Endodermal cell (in vitro differentiated cells): ENCODE measurements at regions not wholly inside any gene's neighbourhood (a gene's known extent, or its start where the extent isn't known, plus 50 kb on each side); places are given as distances from the start of the nearest gene placed in this dataset.

Experiments
- DNase-seq: peaks from one replicate; pipeline ENCODE4 v3.0.0-alpha.2; 2017
- H3K27ac ChIP-seq: 2 replicates; pipeline ENCODE4 v1.5.1; 2013; ENCODE audit warnings: mild to moderate bottlenecking, low read depth, low read length, moderate library complexity
- H3K27me3 ChIP-seq: 2 replicates; pipeline ENCODE4 v1.6.1; 2013; ENCODE audit warnings: mild to moderate bottlenecking, low read length, moderate library complexity; ENCODE audit not compliant: insufficient read depth, control insufficient read depth, poor library complexity, severe bottlenecking
- H3K36me3 ChIP-seq: 2 replicates; pipeline ENCODE4 v1.7.0; 2013; ENCODE audit warnings: mild to moderate bottlenecking, low read length, moderate library complexity; ENCODE audit not compliant: control insufficient read depth, insufficient read depth
- H3K4me1 ChIP-seq: one replicate; pipeline ENCODE4 v1.7.0; 2013; ENCODE audit warnings: low read length; ENCODE audit not compliant: control insufficient read depth, insufficient read depth
- H3K4me3 ChIP-seq: 2 replicates; pipeline ENCODE4 v1.5.1; 2013; ENCODE audit warnings: mild to moderate bottlenecking, low read length, moderate library complexity
- H3K9ac ChIP-seq: 2 replicates; pipeline ENCODE4 v1.6.1; 2013; ENCODE audit warnings: mild to moderate bottlenecking, low read length, moderate library complexity; ENCODE audit not compliant: poor library complexity, severe bottlenecking; ENCODE audit errors: extremely low read depth
- H3K9me3 ChIP-seq: 2 replicates; pipeline ENCODE4 v1.6.1; 2013; ENCODE audit warnings: mild to moderate bottlenecking, low read length, moderate library complexity; ENCODE audit not compliant: control insufficient read depth
- H3K27ac Mint-ChIP-seq: 2 replicates; pipeline ENCODE4 v1.8.0; 2020; ENCODE audit warnings: mixed read lengths
- H3K27me3 Mint-ChIP-seq: 2 replicates; pipeline ENCODE4 v1.8.0; 2021; ENCODE audit warnings: mild to moderate bottlenecking, mixed read lengths; ENCODE audit not compliant: insufficient read depth
- H3K36me3 Mint-ChIP-seq: 2 replicates; pipeline ENCODE4 v1.8.0; 2020; ENCODE audit warnings: low read depth, mixed read lengths
- H3K4me1 Mint-ChIP-seq: 2 replicates; pipeline ENCODE4 v1.8.0; 2020; ENCODE audit warnings: mixed read lengths
- H3K4me3 Mint-ChIP-seq: 2 replicates; pipeline ENCODE4 v1.8.0; 2020; ENCODE audit warnings: mild to moderate bottlenecking, moderate library complexity, mixed read lengths
- H3K9me3 Mint-ChIP-seq: 2 replicates; pipeline ENCODE4 v1.8.0; 2020; ENCODE audit warnings: mild to moderate bottlenecking, mixed read lengths
- WGBS, 2 experiments: methylation state at CpG; one replicate each; pipeline versions ENCODE4 v1.1.5 to v1.1.7; 2013; ENCODE audit warnings: missing lambda C conversion rate in 2 of 2, mixed read lengths in 1 of 2; ENCODE audit not compliant: insufficient coverage in 1 of 2, insufficient read length in 1 of 2; 5-methylcytosine and 5-hydroxymethylcytosine counted together
- TF ChIP-seq, protein P1 (sequence below): fragments of 200-600 bp; sonication (generic); conservative IDR thresholded peaks from 2 replicates; pipeline ENCODE4 v1.5.0; 2021; ENCODE audit warnings: antibody characterized with exemption, mild to moderate bottlenecking

DNA sequence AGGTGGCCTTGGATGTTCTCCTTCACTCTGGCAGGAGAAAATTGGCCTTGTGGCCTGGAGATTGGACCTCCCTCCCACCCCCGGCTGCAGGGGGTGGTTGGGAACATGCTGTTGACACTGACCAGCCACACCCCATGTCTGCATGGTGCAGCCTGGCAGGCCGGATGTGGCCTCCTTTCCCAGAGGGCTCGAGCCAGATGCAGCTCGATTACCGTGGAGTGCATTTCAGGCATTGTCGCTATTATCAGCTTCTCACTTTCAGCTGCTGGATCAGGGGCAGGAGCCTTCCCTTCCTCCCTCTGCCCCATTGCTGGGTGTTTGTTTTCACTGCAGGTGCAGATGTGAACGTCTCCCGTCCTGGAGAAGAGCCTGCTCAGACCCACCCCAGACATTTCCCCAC, 211.0 kb upstream of the SIX2 start:
- Mint-ChIP-seq H3K4me3 (no peak overlapping the region), H3K27me3 (no peaks in the 10 kb centered on the region), H3K9me3 (no peaks in the 10 kb centered on the region), H3K27ac (no peak overlapping the region), H3K36me3 (no peaks in the 10 kb centered on the region), H3K4me1 (peaks cover 43% of the 10 kb centered on the region)
- H3K27ac ChIP-seq, result no peak overlapping the region
- peaks cover 13% of the 10 kb centered on the region for H3K4me1 ChIP-seq
- no peak overlapping the region for H3K4me3 ChIP-seq
- H3K27me3 ChIP-seq, result no peaks in the 10 kb centered on the region
- H3K36me3 ChIP-seq, result no peaks in the 10 kb centered on the region
- H3K9ac ChIP-seq, result no peak overlapping the region
- no peaks in the 10 kb centered on the region for H3K9me3 ChIP-seq
- TF ChIP-seq, protein P1, sequence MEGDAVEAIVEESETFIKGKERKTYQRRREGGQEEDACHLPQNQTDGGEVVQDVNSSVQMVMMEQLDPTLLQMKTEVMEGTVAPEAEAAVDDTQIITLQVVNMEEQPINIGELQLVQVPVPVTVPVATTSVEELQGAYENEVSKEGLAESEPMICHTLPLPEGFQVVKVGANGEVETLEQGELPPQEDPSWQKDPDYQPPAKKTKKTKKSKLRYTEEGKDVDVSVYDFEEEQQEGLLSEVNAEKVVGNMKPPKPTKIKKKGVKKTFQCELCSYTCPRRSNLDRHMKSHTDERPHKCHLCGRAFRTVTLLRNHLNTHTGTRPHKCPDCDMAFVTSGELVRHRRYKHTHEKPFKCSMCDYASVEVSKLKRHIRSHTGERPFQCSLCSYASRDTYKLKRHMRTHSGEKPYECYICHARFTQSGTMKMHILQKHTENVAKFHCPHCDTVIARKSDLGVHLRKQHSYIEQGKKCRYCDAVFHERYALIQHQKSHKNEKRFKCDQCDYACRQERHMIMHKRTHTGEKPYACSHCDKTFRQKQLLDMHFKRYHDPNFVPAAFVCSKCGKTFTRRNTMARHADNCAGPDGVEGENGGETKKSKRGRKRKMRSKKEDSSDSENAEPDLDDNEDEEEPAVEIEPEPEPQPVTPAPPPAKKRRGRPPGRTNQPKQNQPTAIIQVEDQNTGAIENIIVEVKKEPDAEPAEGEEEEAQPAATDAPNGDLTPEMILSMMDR, result no peak
- WGBS, 2 experiments, result 69 to 85% methylated on average over 6 to 8 of the region's 8 CpGs
- peak; percentile 52 for DNase-seq

DNA sequence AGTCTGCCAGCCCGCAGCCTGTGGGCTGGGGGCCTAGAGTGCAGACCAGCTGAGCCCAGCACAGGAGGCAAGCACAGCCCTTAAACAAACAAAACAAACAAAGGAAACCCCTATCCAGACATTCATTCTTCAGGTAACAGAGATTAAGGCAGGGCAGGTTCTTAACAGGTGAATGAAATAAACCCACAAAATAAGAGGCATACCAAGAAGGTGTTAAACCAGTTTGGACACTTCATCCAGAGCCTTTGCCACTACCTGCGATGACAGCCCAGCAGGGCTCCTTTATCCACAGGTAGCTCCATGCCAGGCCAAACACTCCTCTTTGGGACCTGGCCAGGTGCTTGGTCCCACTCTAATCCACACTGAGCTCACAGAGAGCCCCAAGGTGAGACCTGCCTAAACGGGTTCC, 209.7 kb upstream of the SIX2 start:
- H3K9ac ChIP-seq, result no peak overlapping the region
- H3K9me3 Mint-ChIP-seq, result no peaks in the 10 kb centered on the region
- no peak overlapping the region for H3K27ac Mint-ChIP-seq
- H3K36me3 Mint-ChIP-seq, result no peaks in the 10 kb centered on the region
- peak; percentile 59 for DNase-seq
- no peaks in the 10 kb centered on the region for H3K9me3 ChIP-seq
- H3K4me3 Mint-ChIP-seq, result no peak overlapping the region
- H3K36me3 ChIP-seq, result no peaks in the 10 kb centered on the region
- peaks cover 34% of the 10 kb centered on the region for H3K4me1 Mint-ChIP-seq
- TF ChIP-seq, protein P1, result no peak
- whole genome bisulfite sequencing, 2 experiments, result 55 to 80% methylated on average over 1 to 3 of the region's 3 CpGs
- peaks cover 13% of the 10 kb centered on the region for H3K4me1 ChIP-seq
- H3K27me3 Mint-ChIP-seq, result no peaks in the 10 kb centered on the region
- no peaks in the 10 kb centered on the region for H3K27me3 ChIP-seq
- no peak overlapping the region for H3K27ac ChIP-seq
- no peak overlapping the region for H3K4me3 ChIP-seq

DNA sequence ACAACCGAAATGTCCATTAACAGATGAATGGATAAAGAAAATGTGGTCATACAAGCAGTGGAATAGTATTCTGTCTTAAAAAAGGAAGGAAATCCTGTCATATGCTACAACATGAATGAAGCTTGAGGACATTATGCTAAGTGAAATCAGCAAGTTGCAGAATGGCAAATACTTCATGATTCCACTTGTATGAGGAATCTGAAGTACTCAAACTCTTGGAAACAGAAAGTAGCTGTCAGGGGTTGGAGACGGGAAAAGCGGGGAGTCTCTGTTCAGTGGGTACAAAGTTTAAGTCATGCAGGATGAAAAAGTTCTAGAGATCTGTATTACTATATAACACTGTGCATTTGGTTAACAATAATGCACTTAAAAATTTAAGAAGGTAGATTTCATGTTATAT, 209.0 kb upstream of the SIX2 start:
- WGBS, 2 experiments, result 94 to 100% methylated on average over 1 to 3 of the region's 3 CpGs
- Histone ChIP-seq H3K4me1 (peaks cover 13% of the 10 kb centered on the region), H3K36me3 (no peaks in the 10 kb centered on the region), H3K27ac (no peak overlapping the region), H3K9me3 (no peaks in the 10 kb centered on the region), H3K9ac (no peak overlapping the region), H3K27me3 (no peaks in the 10 kb centered on the region), H3K4me3 (no peak overlapping the region)
- TF ChIP-seq, protein P1, result no peak
- Mint-ChIP-seq H3K4me3 (no peak overlapping the region), H3K27me3 (no peaks in the 10 kb centered on the region), H3K4me1 (peaks cover 28% of the 10 kb centered on the region), H3K9me3 (no peaks in the 10 kb centered on the region), H3K36me3 (no peaks in the 10 kb centered on the region), H3K27ac (no peak overlapping the region)
- DNase-seq, result no peak
